ENCODE measurements at regions not wholly inside any gene's neighbourhood (a gene's known extent, or its start where the extent isn't known, plus 50 kb on each side); places are given as distances from the start of the nearest gene placed in this dataset.

- TF ChIP-seq CTCF (conservative IDR thresholded peaks at IDR 0.05; ENCODE audit: low read depth in 2 of 2) (no peak), CREB1 (CRISPR knock-in tag; IDR thresholded peaks at IDR 0.05; ENCODE audit: low read depth) (no peak), ZNF114 (CRISPR knock-in tag; IDR thresholded peaks at IDR 0.05) (no peak), POLR2AphosphoS5 (IDR thresholded peaks at IDR 0.05; ENCODE audit: low read depth) (no peak), EZH2 (IDR thresholded peaks at IDR 0.05; ENCODE audit: low read depth, unreplicated experiment) (no peak), EZH2phosphoT487 (IDR thresholded peaks at IDR 0.05; ENCODE audit: unreplicated experiment) (no peak), ZNF462 (CRISPR knock-in tag; IDR thresholded peaks at IDR 0.05) (no peak), REST (IDR thresholded peaks at IDR 0.05; ENCODE audit: unreplicated experiment) (no peak), NANOG (IDR thresholded peaks at IDR 0.05; ENCODE audit: borderline replicate concordance) (no peak), ZNF331 (CRISPR knock-in tag; IDR thresholded peaks at IDR 0.05; ENCODE audit: low read depth) (no peak), ETS1 (IDR thresholded peaks at IDR 0.05) (no peak), STAT1 (IDR thresholded peaks at IDR 0.05; ENCODE audit: unreplicated experiment) (no peak), JUNB (IDR thresholded peaks at IDR 0.05; ENCODE audit: unreplicated experiment) (no peak)
These were observed 804.1 kb upstream of the IGFBP3 start for GRCh38 chr7:46725136-46725535.
